ENCODE measurements at regions not wholly inside any gene's neighbourhood (a gene's known extent, or its start where the extent isn't known, plus 50 kb on each side); places are given as distances from the start of the nearest gene placed in this dataset.

- TF ChIP-seq CTCF (IDR thresholded peaks at IDR 0.05; ENCODE audit: insufficient read depth, low read length, missing control alignments) = no peak
- CTCF ChIA-PET = interaction anchor here (1.4 kb wide), 1 partner anchor 11 kb away, joined by 3 read pairs; no protein-coding TSS in a partner anchor
- DNase-seq (ENCODE audit: low read depth, low spot score) = no peak
- no peak overlapping the region for H3K4me3 ChIP-seq (ENCODE audit: low read depth, low read length)
- POLR2A ChIA-PET = no interaction called here
Observed at GRCh38 chr7:46763344-46763743, 818.6 kb downstream of the TNS3 start.

DNA sequence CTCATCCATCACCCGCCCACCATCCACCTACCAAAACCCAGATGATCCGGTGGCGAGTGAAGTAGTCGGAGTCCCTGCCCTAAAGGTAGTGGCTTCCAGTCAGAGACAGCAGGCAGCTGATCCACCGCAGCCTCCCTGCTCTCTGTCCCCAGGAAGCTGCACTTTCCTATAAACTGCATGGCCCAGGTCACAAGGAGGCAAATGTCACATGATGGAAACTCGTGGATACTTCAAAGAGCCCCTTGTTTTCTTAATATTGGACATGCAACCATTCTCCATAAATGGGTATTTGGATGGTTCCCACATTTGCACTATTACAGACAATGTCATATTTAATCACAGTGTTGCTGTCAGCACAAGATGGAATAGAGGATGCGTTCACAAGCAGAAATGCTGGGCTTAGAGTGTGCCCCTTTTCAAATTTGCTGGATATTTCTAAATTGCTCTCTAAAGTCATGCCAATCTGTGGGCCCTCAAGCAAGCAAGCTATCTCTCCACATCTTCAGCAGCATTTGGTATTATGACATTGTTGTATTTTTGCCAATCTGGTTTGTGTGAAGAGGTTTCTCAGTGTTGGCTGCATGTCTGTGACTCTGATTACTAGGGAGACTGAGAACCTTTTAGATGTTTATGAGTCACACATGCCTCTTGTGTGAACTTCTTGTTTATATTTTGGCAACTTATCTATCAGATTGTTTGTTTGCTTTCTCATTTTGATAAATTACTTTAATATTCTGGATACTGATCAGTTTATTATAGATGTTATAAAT, 822.0 kb downstream of the TNS3 start:
- DNase-seq (ENCODE audit: low read depth, low spot score) = no peak
- POLR2A ChIA-PET = no interaction called here
- H3K4me3 ChIP-seq (ENCODE audit: low read depth, low read length) = no peak overlapping the region
- CTCF ChIA-PET = no interaction called here
- TF ChIP-seq CTCF (IDR thresholded peaks at IDR 0.05; ENCODE audit: insufficient read depth, low read length, missing control alignments) = no peak

GRCh38 chr7:46756996-46757395, 824.9 kb downstream of the TNS3 start:
- no peak for TF ChIP-seq CTCF (IDR thresholded peaks at IDR 0.05; ENCODE audit: insufficient read depth, low read length, missing control alignments)
- ChIA-PET POLR2A (no interaction called here), CTCF (no interaction called here)
- DNase-seq (ENCODE audit: low read depth, low spot score) = no peak
- H3K4me3 ChIP-seq (ENCODE audit: low read depth, low read length) = no peak overlapping the region

DNA sequence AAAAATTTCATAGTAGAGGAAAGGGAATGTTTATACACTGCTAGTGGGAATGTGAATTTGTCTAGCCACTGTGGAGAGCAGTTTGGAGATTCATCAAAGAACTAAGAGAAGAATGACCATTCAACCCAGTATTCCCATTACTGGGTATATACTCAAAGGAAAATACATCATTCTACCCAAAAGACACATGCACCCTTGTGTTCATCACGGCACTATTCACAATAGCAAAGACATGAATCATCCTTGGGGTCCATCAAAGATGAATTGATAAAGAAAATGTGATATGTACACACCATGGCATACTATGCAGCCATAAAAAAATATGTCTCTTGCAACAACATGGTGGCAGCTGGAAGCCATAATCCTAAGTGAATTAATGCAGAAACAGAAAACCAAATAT, 825.7 kb downstream of the TNS3 start:
- ChIA-PET POLR2A (no interaction called here), CTCF (no interaction called here)
- H3K4me3 ChIP-seq (ENCODE audit: low read depth, low read length) = no peak overlapping the region
- TF ChIP-seq CTCF (IDR thresholded peaks at IDR 0.05; ENCODE audit: insufficient read depth, low read length, missing control alignments) = no peak
- DNase-seq (ENCODE audit: low read depth, low spot score) = no peak

GRCh38 chr7:46755120-46756034, 826.5 kb downstream of the TNS3 start:
- ChIA-PET POLR2A (no interaction called here), CTCF (no interaction called here)
- no peak for TF ChIP-seq CTCF (IDR thresholded peaks at IDR 0.05; ENCODE audit: insufficient read depth, low read length, missing control alignments)
- H3K4me3 ChIP-seq (ENCODE audit: low read depth, low read length) = no peak overlapping the region
- no peak for DNase-seq (ENCODE audit: low read depth, low spot score)

- no peak overlapping the region for H3K4me3 ChIP-seq (ENCODE audit: low read depth, low read length)
- CTCF ChIA-PET = no interaction called here
- TF ChIP-seq CTCF (IDR thresholded peaks at IDR 0.05; ENCODE audit: insufficient read depth, low read length, missing control alignments) = no peak
- DNase-seq (ENCODE audit: low read depth, low spot score) = no peak
- POLR2A ChIA-PET = no interaction called here
Observed at GRCh38 chr7:46754140-46754720, 827.7 kb downstream of the TNS3 start.

Measured in AG04449 (cell line).